HCT116 (cell line): ENCODE measurements at regions not wholly inside any gene's neighbourhood (a gene's known extent, or its start where the extent isn't known, plus 50 kb on each side); places are given as distances from the start of the nearest gene placed in this dataset.

Experiments used
- EZH2phosphoT487 ChIP-seq: fragments of 200-600 bp; IDR thresholded peaks from 2 replicates; pipeline ENCODE4 v1.6.1; 2018; ENCODE audit warnings: antibody characterized with exemption, borderline replicate concordance
- POLR2AphosphoS5 ChIP-seq: IDR thresholded peaks from 2 replicates; pipeline ENCODE4 v1.6.1; 2011; ENCODE audit warnings: mild to moderate bottlenecking, low read depth, low read length, moderate library complexity
- SIN3A ChIP-seq: IDR thresholded peaks from 2 replicates; pipeline ENCODE4 v1.6.1; 2012; ENCODE audit warnings: low read depth
- TF ChIP-seq, protein P1 (sequence below), 3 experiments: fragments of 200-600 bp in 1 of 3; sonication (generic) in 1 of 3; IDR thresholded peaks in 2 of 3; conservative IDR thresholded peaks in 1 of 3; 2 replicates each; pipeline ENCODE4 v1.5.1; 2012 to 2017; ENCODE audit warnings: low read depth in 2 of 3, low read length in 2 of 3, antibody characterized with exemption in 1 of 3, borderline replicate concordance in 1 of 3, control low read depth in 1 of 3, mild to moderate bottlenecking in 1 of 3, mixed read lengths in 1 of 3, mixed run types in 1 of 3, moderate library complexity in 1 of 3; ENCODE audit not compliant: insufficient read depth in 1 of 3

DNA sequence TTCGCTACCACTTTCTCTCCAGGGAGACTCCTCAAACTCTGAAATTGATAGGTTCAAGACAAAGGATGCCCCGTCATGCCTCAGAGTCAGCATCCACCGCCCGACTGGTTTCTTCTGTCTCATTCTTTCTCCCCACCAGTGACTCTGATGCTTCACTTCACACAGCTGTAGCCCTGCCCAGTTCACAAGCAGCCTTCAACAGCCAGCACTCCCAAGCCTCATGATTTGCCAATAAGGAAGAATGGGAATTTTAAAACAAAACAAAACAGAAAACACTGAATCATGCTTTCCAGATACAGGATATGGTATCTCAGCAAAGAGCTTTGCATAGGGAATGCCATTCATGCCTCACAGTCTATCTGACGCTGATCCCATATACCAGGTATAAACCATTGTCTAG, 371.2 kb upstream of the RORB start:
- TF ChIP-seq, protein P1, sequence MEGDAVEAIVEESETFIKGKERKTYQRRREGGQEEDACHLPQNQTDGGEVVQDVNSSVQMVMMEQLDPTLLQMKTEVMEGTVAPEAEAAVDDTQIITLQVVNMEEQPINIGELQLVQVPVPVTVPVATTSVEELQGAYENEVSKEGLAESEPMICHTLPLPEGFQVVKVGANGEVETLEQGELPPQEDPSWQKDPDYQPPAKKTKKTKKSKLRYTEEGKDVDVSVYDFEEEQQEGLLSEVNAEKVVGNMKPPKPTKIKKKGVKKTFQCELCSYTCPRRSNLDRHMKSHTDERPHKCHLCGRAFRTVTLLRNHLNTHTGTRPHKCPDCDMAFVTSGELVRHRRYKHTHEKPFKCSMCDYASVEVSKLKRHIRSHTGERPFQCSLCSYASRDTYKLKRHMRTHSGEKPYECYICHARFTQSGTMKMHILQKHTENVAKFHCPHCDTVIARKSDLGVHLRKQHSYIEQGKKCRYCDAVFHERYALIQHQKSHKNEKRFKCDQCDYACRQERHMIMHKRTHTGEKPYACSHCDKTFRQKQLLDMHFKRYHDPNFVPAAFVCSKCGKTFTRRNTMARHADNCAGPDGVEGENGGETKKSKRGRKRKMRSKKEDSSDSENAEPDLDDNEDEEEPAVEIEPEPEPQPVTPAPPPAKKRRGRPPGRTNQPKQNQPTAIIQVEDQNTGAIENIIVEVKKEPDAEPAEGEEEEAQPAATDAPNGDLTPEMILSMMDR (IDR thresholded peaks at IDR 0.05 in 2 of 3, conservative IDR thresholded peaks at IDR 0.05 in 1 of 3; ENCODE audit: borderline replicate concordance in 1 of 3, insufficient read depth in 1 of 3, low read depth in 2 of 3, low read length in 2 of 3) = no peak
- TF ChIP-seq POLR2AphosphoS5 = no peak
- no peak for TF ChIP-seq SIN3A
- no peak for TF ChIP-seq EZH2phosphoT487
